ENCODE measurements at regions not wholly inside any gene's neighbourhood (a gene's known extent, or its start where the extent isn't known, plus 50 kb on each side); places are given as distances from the start of the nearest gene placed in this dataset.

GRCh38 chr2:163474319-163474744 is 261.5 kb downstream of the FIGN start:
- Histone ChIP-seq H4K20me1 (ENCODE audit: insufficient read depth) (no peaks in the 10 kb centered on the region), H3F3A (ENCODE audit: insufficient read depth, low read length, poor library complexity, severe bottlenecking) (no peaks in the 10 kb centered on the region), H2AFZ (ENCODE audit: low read depth, low read length) (no peak overlapping the region), H3K36me3 (ENCODE audit: insufficient read depth, low read length) (no peaks in the 10 kb centered on the region), H3K9ac (ENCODE audit: low read length) (no peak overlapping the region), H3K4me2 (ENCODE audit: low read length) (no peak overlapping the region), H3K27me3 (ENCODE audit: insufficient read depth, low read depth, low read length) (no peaks in the 10 kb centered on the region), H3K4me3 (ENCODE audit: low read length) (no peak overlapping the region), H3K27ac (ENCODE audit: low read length) (no peak overlapping the region), H3K9me3 (ENCODE audit: low read length) (no peaks in the 10 kb centered on the region), H3K9me2 (ENCODE audit: insufficient read depth, low read length) (no peaks in the 10 kb centered on the region), H3K79me2 (replicated peaks; ENCODE audit: insufficient read depth, low read length) (no peaks in the 10 kb centered on the region)
- TF ChIP-seq REST (IDR thresholded peaks at IDR 0.05; ENCODE audit: borderline replicate concordance) (no peak), TAF1 (IDR thresholded peaks at IDR 0.05; ENCODE audit: low read depth) (no peak), MXI1 (conservative IDR thresholded peaks at IDR 0.05; ENCODE audit: poor library complexity, severe bottlenecking) (no peak), SMC3 (conservative IDR thresholded peaks at IDR 0.05; ENCODE audit: poor library complexity) (no peak), EP300 (conservative IDR thresholded peaks at IDR 0.05; ENCODE audit: poor library complexity, severe bottlenecking) (no peak), POLR2AphosphoS5 (IDR thresholded peaks at IDR 0.05) (no peak)
- TF ChIP-seq, protein P1, sequence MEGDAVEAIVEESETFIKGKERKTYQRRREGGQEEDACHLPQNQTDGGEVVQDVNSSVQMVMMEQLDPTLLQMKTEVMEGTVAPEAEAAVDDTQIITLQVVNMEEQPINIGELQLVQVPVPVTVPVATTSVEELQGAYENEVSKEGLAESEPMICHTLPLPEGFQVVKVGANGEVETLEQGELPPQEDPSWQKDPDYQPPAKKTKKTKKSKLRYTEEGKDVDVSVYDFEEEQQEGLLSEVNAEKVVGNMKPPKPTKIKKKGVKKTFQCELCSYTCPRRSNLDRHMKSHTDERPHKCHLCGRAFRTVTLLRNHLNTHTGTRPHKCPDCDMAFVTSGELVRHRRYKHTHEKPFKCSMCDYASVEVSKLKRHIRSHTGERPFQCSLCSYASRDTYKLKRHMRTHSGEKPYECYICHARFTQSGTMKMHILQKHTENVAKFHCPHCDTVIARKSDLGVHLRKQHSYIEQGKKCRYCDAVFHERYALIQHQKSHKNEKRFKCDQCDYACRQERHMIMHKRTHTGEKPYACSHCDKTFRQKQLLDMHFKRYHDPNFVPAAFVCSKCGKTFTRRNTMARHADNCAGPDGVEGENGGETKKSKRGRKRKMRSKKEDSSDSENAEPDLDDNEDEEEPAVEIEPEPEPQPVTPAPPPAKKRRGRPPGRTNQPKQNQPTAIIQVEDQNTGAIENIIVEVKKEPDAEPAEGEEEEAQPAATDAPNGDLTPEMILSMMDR (IDR thresholded peaks at IDR 0.05; ENCODE audit: poor library complexity, severe bottlenecking) = no peak

- H3F3A ChIP-seq (ENCODE audit: insufficient read depth, low read length, poor library complexity, severe bottlenecking) = no peaks in the 10 kb centered on the region
- no peaks in the 10 kb centered on the region for H3K36me3 ChIP-seq (ENCODE audit: insufficient read depth, low read length)
- TF ChIP-seq POLR2AphosphoS5 (IDR thresholded peaks at IDR 0.05) (no peak), EP300 (conservative IDR thresholded peaks at IDR 0.05; ENCODE audit: poor library complexity, severe bottlenecking) (no peak), RAD21 (conservative IDR thresholded peaks at IDR 0.05) (no peak), TAF1 (IDR thresholded peaks at IDR 0.05; ENCODE audit: low read depth) (no peak), EZH2 (IDR thresholded peaks at IDR 0.05; ENCODE audit: borderline replicate concordance, insufficient read depth, low read length, poor library complexity, severe bottlenecking) (no peak), MXI1 (conservative IDR thresholded peaks at IDR 0.05; ENCODE audit: poor library complexity, severe bottlenecking) (no peak), SMC3 (conservative IDR thresholded peaks at IDR 0.05; ENCODE audit: poor library complexity) (no peak), REST (IDR thresholded peaks at IDR 0.05; ENCODE audit: borderline replicate concordance) (no peak)
- TF ChIP-seq, protein P1 (IDR thresholded peaks at IDR 0.05; ENCODE audit: poor library complexity, severe bottlenecking) = no peak
- H3K9me3 ChIP-seq (ENCODE audit: low read length) = no peaks in the 10 kb centered on the region
- H3K9me2 ChIP-seq (ENCODE audit: insufficient read depth, low read length) = no peaks in the 10 kb centered on the region
- no peaks in the 10 kb centered on the region for H3K79me2 ChIP-seq (replicated peaks; ENCODE audit: insufficient read depth, low read length)
- H3K4me2 ChIP-seq (ENCODE audit: low read length) = no peak overlapping the region
- no peak overlapping the region for H3K4me3 ChIP-seq (ENCODE audit: low read length)
- no peak overlapping the region for H3K27ac ChIP-seq (ENCODE audit: low read length)
- H4K20me1 ChIP-seq (ENCODE audit: insufficient read depth) = no peaks in the 10 kb centered on the region
- H2AFZ ChIP-seq (ENCODE audit: low read depth, low read length) = no peak overlapping the region
- no peak overlapping the region for H3K9ac ChIP-seq (ENCODE audit: low read length)
- H3K27me3 ChIP-seq (ENCODE audit: insufficient read depth, low read depth, low read length) = no peaks in the 10 kb centered on the region
These were observed 263.9 kb downstream of the FIGN start for GRCh38 chr2:163471947-163472346.
